Central memory CD8-positive, alpha-beta T cell (primary cell): ENCODE measurements at regions not wholly inside any gene's neighbourhood (a gene's known extent, or its start where the extent isn't known, plus 50 kb on each side); places are given as distances from the start of the nearest gene placed in this dataset.
A peak's percentile ranks its signal among the peaks of the same experiment; 100 is the strongest.

Experiments used
- ATAC-seq: fragments of 150-1000 bp; cut with Tn5 transposase; replicated peaks from 2 replicates; pipeline ENCODE4 v1.10.0; 2022; ENCODE audit warnings: mild to moderate bottlenecking, moderate FRiP score, moderate number of reproducible peaks; ENCODE audit not compliant: poor library complexity, severe bottlenecking; ENCODE audit errors: extremely low read depth
- DNase-seq, 2 donors: peaks; one replicate each; pipeline ENCODE4 v3.0.0; 2021; ENCODE audit warnings: low spot score in 2 of 2
- H3K27ac Mint-ChIP-seq: one replicate; pipeline ENCODE4 v1.8.0; 2022; ENCODE audit warnings: low read depth, mild to moderate bottlenecking, moderate library complexity, mixed read lengths
- H3K27me3 Mint-ChIP-seq: one replicate; pipeline ENCODE4 v1.8.0; 2022; ENCODE audit warnings: mixed read lengths
- H3K36me3 Mint-ChIP-seq: one replicate; pipeline ENCODE4 v1.8.0; 2022; ENCODE audit warnings: mild to moderate bottlenecking, moderate library complexity, mixed read lengths; ENCODE audit not compliant: insufficient read depth
- H3K4me1 Mint-ChIP-seq: one replicate; pipeline ENCODE4 v1.8.0; 2022; ENCODE audit warnings: mixed read lengths
- H3K4me3 Mint-ChIP-seq: one replicate; pipeline ENCODE4 v1.8.0; 2022; ENCODE audit warnings: mild to moderate bottlenecking, moderate library complexity, mixed read lengths
- H3K9me3 Mint-ChIP-seq: one replicate; pipeline ENCODE4 v1.8.0; 2022; ENCODE audit warnings: mixed read lengths

DNA sequence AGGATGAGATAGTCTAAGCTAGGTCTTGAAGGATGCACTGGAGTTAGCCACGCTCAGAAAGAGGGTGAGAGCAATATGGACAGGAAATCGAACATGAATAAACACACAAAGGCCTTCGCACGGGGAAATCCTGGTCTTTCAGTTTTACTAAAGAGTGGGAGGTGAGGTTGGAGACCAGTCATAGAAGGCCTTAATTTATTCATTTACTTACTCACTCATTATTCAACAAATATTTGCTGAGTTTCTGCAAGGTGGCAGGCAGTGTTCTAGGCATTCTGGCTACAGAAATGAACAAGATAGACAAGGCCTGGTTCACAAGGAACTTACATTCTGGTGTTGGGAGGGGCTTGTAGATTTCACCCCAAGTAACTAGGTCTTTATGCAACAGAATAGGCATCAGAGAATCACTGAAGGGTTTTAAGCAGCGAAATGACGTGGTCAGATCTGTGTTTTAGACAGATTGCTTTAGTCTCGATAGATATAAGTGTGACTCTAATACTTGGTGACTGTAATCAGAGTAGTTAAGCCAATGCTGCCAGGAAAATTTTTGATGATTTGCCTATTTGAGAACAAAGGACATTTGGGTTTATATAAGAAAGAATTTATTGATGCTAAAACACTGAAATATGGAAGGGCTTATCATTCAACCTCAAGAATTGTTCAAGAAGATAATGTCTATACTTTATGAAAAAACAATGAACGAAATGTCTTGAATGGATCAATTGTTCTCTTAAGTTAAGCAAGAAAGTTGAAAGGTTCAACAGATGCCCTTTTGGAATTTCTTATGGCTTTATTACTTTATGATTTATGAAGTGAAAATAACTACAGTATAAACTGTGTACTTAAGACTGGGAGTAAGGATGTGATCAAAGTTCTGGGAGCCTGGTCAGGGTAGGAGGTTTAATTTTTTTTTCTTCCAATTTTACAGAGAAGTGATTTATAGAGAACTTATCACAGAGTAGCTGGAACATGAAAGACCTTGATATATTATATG lies 184.4 kb upstream of the CASK start:
- no peak for DNase-seq

GRCh38 chrX:42106556-42106955 lies 183.2 kb upstream of the CASK start:
- DNase-seq (no peak), ATAC-seq (no peak)
- Mint-ChIP-seq H3K9me3 (no peaks in the 10 kb centered on the region), H3K4me3 (no peak overlapping the region), H3K27ac (no peak overlapping the region), H3K4me1 (peaks cover 10% of the 10 kb centered on the region), H3K36me3 (no peaks in the 10 kb centered on the region), H3K27me3 (no peaks in the 10 kb centered on the region)

More for the DNA sequence above, 184.4 kb upstream of the CASK start:
- no peak overlapping the region for H3K27ac Mint-ChIP-seq
- no peak for ATAC-seq
- H3K4me1 Mint-ChIP-seq = peaks cover 10% of the 10 kb centered on the region
- no peaks in the 10 kb centered on the region for H3K36me3 Mint-ChIP-seq
- no peaks in the 10 kb centered on the region for H3K27me3 Mint-ChIP-seq
- H3K4me3 Mint-ChIP-seq = no peak overlapping the region
- no peaks in the 10 kb centered on the region for H3K9me3 Mint-ChIP-seq

- H3K27me3 Mint-ChIP-seq = no peaks in the 10 kb centered on the region
- H3K4me1 Mint-ChIP-seq = peaks cover 10% of the 10 kb centered on the region
- no peaks in the 10 kb centered on the region for H3K9me3 Mint-ChIP-seq
- no peaks in the 10 kb centered on the region for H3K36me3 Mint-ChIP-seq
- no peak overlapping the region for H3K27ac Mint-ChIP-seq
- ATAC-seq = no peak
- H3K4me3 Mint-ChIP-seq = no peak overlapping the region
- no peak for DNase-seq
Measured at GRCh38 chrX:42102586-42103282, 179.4 kb upstream of the CASK start.

GRCh38 chrX:42098900-42099299 lies 175.5 kb upstream of the CASK start:
- Mint-ChIP-seq H3K4me3 (no peak overlapping the region), H3K27me3 (no peaks in the 10 kb centered on the region), H3K36me3 (peaks cover 1% of the 10 kb centered on the region), H3K9me3 (no peaks in the 10 kb centered on the region), H3K4me1 (peaks cover 7% of the 10 kb centered on the region), H3K27ac (no peak overlapping the region)
- DNase-seq (no peak), ATAC-seq (no peak)

GRCh38 chrX:42097486-42097885 lies 174.1 kb upstream of the CASK start:
- DNase-seq (no peak), ATAC-seq (no peak)
- Mint-ChIP-seq H3K4me1 (peaks cover 9% of the 10 kb centered on the region), H3K27me3 (no peaks in the 10 kb centered on the region), H3K4me3 (no peak overlapping the region), H3K9me3 (no peaks in the 10 kb centered on the region), H3K36me3 (peaks cover 1% of the 10 kb centered on the region), H3K27ac (no peak overlapping the region)

DNA sequence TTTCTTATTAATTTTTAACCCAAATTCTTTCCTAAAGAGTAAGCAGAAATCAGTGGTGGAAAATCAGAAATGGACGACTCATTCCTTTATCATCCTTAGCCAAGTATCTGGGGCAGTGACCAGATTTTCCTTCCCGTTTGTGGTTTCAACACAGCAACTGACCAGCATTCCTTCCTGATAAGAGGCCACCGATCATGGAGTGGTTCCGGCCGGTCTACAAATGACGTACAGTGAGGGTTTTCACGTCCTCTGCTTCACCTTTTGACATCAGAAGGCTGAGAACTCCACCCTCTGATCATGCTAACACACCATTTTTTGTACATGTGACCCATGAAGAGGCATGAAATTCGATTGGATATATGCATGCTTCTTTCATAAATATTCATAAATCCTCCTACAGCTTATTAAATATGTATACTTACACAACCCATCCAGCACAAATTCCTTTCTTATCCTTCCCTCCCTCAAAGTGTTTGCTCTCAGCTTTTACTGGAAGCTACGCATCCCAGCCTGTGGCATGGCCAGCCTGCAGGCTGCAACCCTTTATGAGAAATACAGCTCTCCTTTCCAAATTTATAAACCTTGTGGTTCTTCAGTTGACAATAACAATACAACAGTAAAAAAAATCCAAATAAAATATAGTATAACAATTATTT lies 173.0 kb upstream of the CASK start:
- Mint-ChIP-seq H3K4me1 (peaks cover 9% of the 10 kb centered on the region), H3K9me3 (no peaks in the 10 kb centered on the region), H3K36me3 (peaks cover 1% of the 10 kb centered on the region), H3K27me3 (no peaks in the 10 kb centered on the region), H3K27ac (no peak overlapping the region), H3K4me3 (no peak overlapping the region)
- no peak for ATAC-seq
- DNase-seq = no peak

GRCh38 chrX:42094218-42094617 lies 170.9 kb upstream of the CASK start:
- peak overlapping the region; percentile 72 for H3K27ac Mint-ChIP-seq
- DNase-seq (no peak), ATAC-seq (no peak)
- H3K4me1 Mint-ChIP-seq = peaks cover 9% of the 10 kb centered on the region
- H3K9me3 Mint-ChIP-seq = no peaks in the 10 kb centered on the region
- H3K36me3 Mint-ChIP-seq = peaks cover 1% of the 10 kb centered on the region
- peak overlapping the region; percentile 65 for H3K4me3 Mint-ChIP-seq
- no peaks in the 10 kb centered on the region for H3K27me3 Mint-ChIP-seq

GRCh38 chrX:42093756-42094155 lies 170.4 kb upstream of the CASK start:
- ATAC-seq (no peak), DNase-seq (no peak)
- H3K9me3 Mint-ChIP-seq = no peaks in the 10 kb centered on the region
- peaks cover 1% of the 10 kb centered on the region for H3K36me3 Mint-ChIP-seq
- H3K27ac Mint-ChIP-seq = peak overlapping the region; percentile 72
- H3K4me1 Mint-ChIP-seq = peaks cover 9% of the 10 kb centered on the region
- H3K4me3 Mint-ChIP-seq = peak overlapping the region; percentile 65
- H3K27me3 Mint-ChIP-seq = no peaks in the 10 kb centered on the region

DNA sequence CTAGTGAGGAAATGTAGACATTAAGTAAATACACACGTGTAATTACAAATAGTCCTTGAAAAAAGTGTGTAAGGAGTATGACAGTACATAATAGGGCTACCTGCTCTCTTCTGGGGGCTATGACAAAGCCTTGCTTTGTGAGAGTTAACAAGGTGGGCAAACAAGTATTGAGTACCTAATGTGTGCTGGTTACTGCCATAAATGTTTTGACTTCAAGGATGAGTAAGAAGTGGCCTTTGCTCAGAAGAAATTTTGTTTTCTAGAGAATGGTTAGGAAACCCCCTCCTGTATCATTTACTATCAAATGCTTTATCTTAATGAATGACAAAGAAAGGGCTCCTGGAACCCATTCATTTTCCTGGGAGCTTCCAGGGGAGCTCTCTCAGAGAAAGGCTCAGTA lies 167.0 kb upstream of the CASK start:
- Mint-ChIP-seq H3K9me3 (no peaks in the 10 kb centered on the region), H3K36me3 (no peaks in the 10 kb centered on the region), H3K4me3 (no peak overlapping the region), H3K27me3 (no peaks in the 10 kb centered on the region), H3K27ac (no peak overlapping the region), H3K4me1 (peaks cover 9% of the 10 kb centered on the region)
- no peak for DNase-seq
- ATAC-seq = no peak

GRCh38 chrX:42089031-42089430 lies 165.7 kb upstream of the CASK start:
- H3K4me3 Mint-ChIP-seq = no peak overlapping the region
- ATAC-seq (no peak), DNase-seq (no peak)
- no peak overlapping the region for H3K27ac Mint-ChIP-seq
- no peaks in the 10 kb centered on the region for H3K27me3 Mint-ChIP-seq
- H3K9me3 Mint-ChIP-seq = no peaks in the 10 kb centered on the region
- peaks cover 2% of the 10 kb centered on the region for H3K36me3 Mint-ChIP-seq
- H3K4me1 Mint-ChIP-seq = peaks cover 3% of the 10 kb centered on the region

DNA sequence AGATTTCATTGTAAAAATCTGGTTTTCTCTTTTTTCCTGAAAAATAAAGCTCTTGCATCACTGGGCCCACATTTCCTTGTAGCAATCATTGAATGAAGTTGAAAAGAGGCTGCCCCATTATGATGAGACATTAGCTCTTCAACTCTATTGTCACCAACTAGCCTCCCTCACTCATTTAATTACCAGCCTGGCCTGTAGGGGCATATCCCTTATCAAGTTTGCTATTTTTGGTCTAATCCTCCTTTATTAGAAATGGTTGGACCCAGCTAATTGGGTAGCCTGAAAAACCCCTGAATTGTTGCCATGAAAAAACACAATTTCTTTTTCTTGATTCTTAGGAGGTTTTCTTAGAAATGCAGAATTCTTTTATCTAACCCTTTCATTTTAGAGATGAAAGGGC lies 164.6 kb upstream of the CASK start:
- no peak overlapping the region for H3K27ac Mint-ChIP-seq

GRCh38 chrX:42085836-42086235 lies 162.5 kb upstream of the CASK start:
- Mint-ChIP-seq H3K4me1 (no peaks in the 10 kb centered on the region), H3K27me3 (no peaks in the 10 kb centered on the region), H3K9me3 (no peaks in the 10 kb centered on the region), H3K4me3 (no peak overlapping the region), H3K36me3 (peaks cover 2% of the 10 kb centered on the region), H3K27ac (no peak overlapping the region)
- ATAC-seq (no peak), DNase-seq (no peak)

More for the DNA sequence above, 164.6 kb upstream of the CASK start:
- DNase-seq = no peak
- peaks cover 2% of the 10 kb centered on the region for H3K36me3 Mint-ChIP-seq
- no peaks in the 10 kb centered on the region for H3K9me3 Mint-ChIP-seq
- no peak overlapping the region for H3K4me3 Mint-ChIP-seq
- ATAC-seq = no peak
- H3K27me3 Mint-ChIP-seq = no peaks in the 10 kb centered on the region
- no peaks in the 10 kb centered on the region for H3K4me1 Mint-ChIP-seq
